ENCODE measurements at regions not wholly inside any gene's neighbourhood (a gene's known extent, or its start where the extent isn't known, plus 50 kb on each side); places are given as distances from the start of the nearest gene placed in this dataset.

DNA sequence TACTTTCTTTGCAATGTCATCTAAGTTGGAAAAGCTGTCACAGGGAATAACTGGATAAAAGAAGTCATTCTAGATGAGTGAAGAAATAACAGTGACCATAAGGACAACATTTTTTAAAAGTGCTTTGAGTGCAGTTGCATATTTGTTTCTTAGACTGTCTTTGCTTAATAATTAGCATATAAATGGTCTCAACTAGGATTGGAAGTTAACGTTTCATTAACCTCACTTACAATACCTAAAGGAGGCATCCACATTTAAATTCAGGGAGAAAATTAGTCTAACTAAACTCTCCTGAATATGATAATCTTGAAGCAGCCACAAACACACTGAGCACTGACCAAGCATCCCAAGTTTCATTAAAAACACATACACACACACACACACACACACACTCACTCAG, 780.7 kb downstream of the PCDH18 start:
- no peak for ATAC-seq
- TF ChIP-seq, protein P1, sequence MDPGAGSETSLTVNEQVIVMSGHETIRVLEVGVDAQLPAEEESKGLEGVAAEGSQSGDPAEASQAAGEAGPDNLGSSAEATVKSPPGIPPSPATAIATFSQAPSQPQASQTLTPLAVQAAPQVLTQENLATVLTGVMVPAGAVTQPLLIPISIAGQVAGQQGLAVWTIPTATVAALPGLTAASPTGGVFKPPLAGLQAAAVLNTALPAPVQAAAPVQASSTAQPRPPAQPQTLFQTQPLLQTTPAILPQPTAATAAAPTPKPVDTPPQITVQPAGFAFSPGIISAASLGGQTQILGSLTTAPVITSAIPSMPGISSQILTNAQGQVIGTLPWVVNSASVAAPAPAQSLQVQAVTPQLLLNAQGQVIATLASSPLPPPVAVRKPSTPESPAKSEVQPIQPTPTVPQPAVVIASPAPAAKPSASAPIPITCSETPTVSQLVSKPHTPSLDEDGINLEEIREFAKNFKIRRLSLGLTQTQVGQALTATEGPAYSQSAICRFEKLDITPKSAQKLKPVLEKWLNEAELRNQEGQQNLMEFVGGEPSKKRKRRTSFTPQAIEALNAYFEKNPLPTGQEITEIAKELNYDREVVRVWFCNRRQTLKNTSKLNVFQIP (CRISPR knock-in tag; IDR thresholded peaks at IDR 0.05; ENCODE audit: borderline replicate concordance, low read depth): no peak
- TF ChIP-seq, protein P2, sequence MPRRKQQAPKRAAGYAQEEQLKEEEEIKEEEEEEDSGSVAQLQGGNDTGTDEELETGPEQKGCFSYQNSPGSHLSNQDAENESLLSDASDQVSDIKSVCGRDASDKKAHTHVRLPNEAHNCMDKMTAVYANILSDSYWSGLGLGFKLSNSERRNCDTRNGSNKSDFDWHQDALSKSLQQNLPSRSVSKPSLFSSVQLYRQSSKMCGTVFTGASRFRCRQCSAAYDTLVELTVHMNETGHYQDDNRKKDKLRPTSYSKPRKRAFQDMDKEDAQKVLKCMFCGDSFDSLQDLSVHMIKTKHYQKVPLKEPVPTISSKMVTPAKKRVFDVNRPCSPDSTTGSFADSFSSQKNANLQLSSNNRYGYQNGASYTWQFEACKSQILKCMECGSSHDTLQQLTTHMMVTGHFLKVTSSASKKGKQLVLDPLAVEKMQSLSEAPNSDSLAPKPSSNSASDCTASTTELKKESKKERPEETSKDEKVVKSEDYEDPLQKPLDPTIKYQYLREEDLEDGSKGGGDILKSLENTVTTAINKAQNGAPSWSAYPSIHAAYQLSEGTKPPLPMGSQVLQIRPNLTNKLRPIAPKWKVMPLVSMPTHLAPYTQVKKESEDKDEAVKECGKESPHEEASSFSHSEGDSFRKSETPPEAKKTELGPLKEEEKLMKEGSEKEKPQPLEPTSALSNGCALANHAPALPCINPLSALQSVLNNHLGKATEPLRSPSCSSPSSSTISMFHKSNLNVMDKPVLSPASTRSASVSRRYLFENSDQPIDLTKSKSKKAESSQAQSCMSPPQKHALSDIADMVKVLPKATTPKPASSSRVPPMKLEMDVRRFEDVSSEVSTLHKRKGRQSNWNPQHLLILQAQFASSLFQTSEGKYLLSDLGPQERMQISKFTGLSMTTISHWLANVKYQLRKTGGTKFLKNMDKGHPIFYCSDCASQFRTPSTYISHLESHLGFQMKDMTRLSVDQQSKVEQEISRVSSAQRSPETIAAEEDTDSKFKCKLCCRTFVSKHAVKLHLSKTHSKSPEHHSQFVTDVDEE (CRISPR knock-in tag; IDR thresholded peaks at IDR 0.05): no peak
- no peak for TF ChIP-seq PPARA (CRISPR knock-in tag; IDR thresholded peaks at IDR 0.05; ENCODE audit: borderline replicate concordance)
- no peak for TF ChIP-seq ESRRG (CRISPR knock-in tag; IDR thresholded peaks at IDR 0.05)
- no peak for TF ChIP-seq ZNF565 (CRISPR knock-in tag; conservative IDR thresholded peaks at IDR 0.05; ENCODE audit: low read depth)
- TF ChIP-seq ZNF70 (CRISPR knock-in tag; IDR thresholded peaks at IDR 0.05): no peak
- TF ChIP-seq ZC3H10 (CRISPR knock-in tag; IDR thresholded peaks at IDR 0.05): no peak
- TF ChIP-seq, protein P3, sequence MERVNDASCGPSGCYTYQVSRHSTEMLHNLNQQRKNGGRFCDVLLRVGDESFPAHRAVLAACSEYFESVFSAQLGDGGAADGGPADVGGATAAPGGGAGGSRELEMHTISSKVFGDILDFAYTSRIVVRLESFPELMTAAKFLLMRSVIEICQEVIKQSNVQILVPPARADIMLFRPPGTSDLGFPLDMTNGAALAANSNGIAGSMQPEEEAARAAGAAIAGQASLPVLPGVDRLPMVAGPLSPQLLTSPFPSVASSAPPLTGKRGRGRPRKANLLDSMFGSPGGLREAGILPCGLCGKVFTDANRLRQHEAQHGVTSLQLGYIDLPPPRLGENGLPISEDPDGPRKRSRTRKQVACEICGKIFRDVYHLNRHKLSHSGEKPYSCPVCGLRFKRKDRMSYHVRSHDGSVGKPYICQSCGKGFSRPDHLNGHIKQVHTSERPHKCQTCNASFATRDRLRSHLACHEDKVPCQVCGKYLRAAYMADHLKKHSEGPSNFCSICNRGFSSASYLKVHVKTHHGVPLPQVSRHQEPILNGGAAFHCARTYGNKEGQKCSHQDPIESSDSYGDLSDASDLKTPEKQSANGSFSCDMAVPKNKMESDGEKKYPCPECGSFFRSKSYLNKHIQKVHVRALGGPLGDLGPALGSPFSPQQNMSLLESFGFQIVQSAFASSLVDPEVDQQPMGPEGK (CRISPR knock-in tag; IDR thresholded peaks at IDR 0.05; ENCODE audit: borderline replicate concordance): no peak
- TF ChIP-seq ARNTL (CRISPR knock-in tag; IDR thresholded peaks at IDR 0.05; ENCODE audit: borderline replicate concordance, low read depth): no peak
- no peak for TF ChIP-seq RARB (CRISPR knock-in tag; IDR thresholded peaks at IDR 0.05)
- TF ChIP-seq TOX (CRISPR knock-in tag; IDR thresholded peaks at IDR 0.05; ENCODE audit: borderline replicate concordance): no peak
- no peak for TF ChIP-seq CSDC2 (CRISPR knock-in tag; IDR thresholded peaks at IDR 0.05)
- no peak for TF ChIP-seq ZNF8 (CRISPR knock-in tag; IDR thresholded peaks at IDR 0.05)
- TF ChIP-seq, protein P4, sequence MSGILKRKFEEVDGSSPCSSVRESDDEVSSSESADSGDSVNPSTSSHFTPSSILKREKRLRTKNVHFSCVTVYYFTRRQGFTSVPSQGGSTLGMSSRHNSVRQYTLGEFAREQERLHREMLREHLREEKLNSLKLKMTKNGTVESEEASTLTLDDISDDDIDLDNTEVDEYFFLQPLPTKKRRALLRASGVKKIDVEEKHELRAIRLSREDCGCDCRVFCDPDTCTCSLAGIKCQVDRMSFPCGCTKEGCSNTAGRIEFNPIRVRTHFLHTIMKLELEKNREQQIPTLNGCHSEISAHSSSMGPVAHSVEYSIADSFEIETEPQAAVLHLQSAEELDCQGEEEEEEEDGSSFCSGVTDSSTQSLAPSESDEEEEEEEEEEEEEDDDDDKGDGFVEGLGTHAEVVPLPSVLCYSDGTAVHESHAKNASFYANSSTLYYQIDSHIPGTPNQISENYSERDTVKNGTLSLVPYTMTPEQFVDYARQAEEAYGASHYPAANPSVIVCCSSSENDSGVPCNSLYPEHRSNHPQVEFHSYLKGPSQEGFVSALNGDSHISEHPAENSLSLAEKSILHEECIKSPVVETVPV (CRISPR knock-in tag; IDR thresholded peaks at IDR 0.05): no peak
- no peak for TF ChIP-seq SNAI2 (CRISPR knock-in tag; IDR thresholded peaks at IDR 0.05)
- no peak for TF ChIP-seq OSR1 (CRISPR knock-in tag; IDR thresholded peaks at IDR 0.05)
- TF ChIP-seq TCF4 (CRISPR knock-in tag; IDR thresholded peaks at IDR 0.05; ENCODE audit: borderline replicate concordance): no peak
- no peak for TF ChIP-seq GLIS3 (CRISPR knock-in tag; IDR thresholded peaks at IDR 0.05)

DNA sequence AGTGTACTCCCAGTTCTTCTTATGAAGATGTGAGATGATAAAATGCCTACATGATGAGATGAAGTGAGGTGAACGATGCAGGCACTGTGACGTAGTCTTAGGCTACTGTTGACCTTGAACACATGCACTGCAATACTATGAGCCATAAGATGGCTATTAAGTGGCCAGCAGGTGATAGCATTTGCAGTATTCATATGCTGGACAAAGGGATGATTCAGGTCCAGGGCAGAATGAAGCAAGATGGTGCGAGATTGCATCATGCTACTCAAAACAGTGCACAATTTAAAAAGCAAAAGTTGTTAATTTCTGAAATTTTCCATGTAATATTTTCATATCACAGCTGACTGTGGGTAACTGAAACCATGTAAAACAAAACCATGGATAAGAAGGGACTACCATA, 781.4 kb downstream of the PCDH18 start:
- no peak for ATAC-seq
- TF ChIP-seq RARB (CRISPR knock-in tag; IDR thresholded peaks at IDR 0.05) (no peak), BACH2 (CRISPR knock-in tag; IDR thresholded peaks at IDR 0.05; ENCODE audit: borderline replicate concordance) (no peak), ISL1 (CRISPR knock-in tag; IDR thresholded peaks at IDR 0.05) (no peak), ZNF565 (CRISPR knock-in tag; conservative IDR thresholded peaks at IDR 0.05; ENCODE audit: low read depth) (no peak), OSR1 (CRISPR knock-in tag; IDR thresholded peaks at IDR 0.05) (no peak), PPARA (CRISPR knock-in tag; IDR thresholded peaks at IDR 0.05; ENCODE audit: borderline replicate concordance) (no peak), TOX (CRISPR knock-in tag; IDR thresholded peaks at IDR 0.05; ENCODE audit: borderline replicate concordance) (no peak), ZNF70 (CRISPR knock-in tag; IDR thresholded peaks at IDR 0.05) (no peak), SNAI2 (CRISPR knock-in tag; IDR thresholded peaks at IDR 0.05) (no peak), CSDC2 (CRISPR knock-in tag; IDR thresholded peaks at IDR 0.05) (no peak), ZNF8 (CRISPR knock-in tag; IDR thresholded peaks at IDR 0.05) (no peak)
- TF ChIP-seq, protein P5, sequence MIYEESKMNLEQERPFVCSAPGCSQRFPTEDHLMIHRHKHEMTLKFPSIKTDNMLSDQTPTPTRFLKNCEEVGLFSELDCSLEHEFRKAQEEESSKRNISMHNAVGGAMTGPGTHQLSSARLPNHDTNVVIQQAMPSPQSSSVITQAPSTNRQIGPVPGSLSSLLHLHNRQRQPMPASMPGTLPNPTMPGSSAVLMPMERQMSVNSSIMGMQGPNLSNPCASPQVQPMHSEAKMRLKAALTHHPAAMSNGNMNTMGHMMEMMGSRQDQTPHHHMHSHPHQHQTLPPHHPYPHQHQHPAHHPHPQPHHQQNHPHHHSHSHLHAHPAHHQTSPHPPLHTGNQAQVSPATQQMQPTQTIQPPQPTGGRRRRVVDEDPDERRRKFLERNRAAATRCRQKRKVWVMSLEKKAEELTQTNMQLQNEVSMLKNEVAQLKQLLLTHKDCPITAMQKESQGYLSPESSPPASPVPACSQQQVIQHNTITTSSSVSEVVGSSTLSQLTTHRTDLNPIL (CRISPR knock-in tag; IDR thresholded peaks at IDR 0.05; ENCODE audit: low read depth): no peak
- TF ChIP-seq, protein P1 (CRISPR knock-in tag; IDR thresholded peaks at IDR 0.05; ENCODE audit: borderline replicate concordance, low read depth): no peak
- TF ChIP-seq, protein P4 (CRISPR knock-in tag; IDR thresholded peaks at IDR 0.05): no peak
- TF ChIP-seq, protein P3 (CRISPR knock-in tag; IDR thresholded peaks at IDR 0.05; ENCODE audit: borderline replicate concordance): no peak

All from SK-N-SH treated with all-trans-retinoic acid at 6 μM for 48 hours (cell line).